Embryonic facial prominence (tissue), 1 donor: ENCODE measurements at regions not wholly inside any gene's neighbourhood (a gene's known extent, or its start where the extent isn't known, plus 50 kb on each side); places are given as distances from the start of the nearest gene placed in this dataset.

Experiments
- DNase-seq: peaks from one replicate; pipeline ENCODE4 v3.0.0-alpha.2; 2016; ENCODE audit errors: extremely low spot score

- DNase-seq, result no peak
These were observed 283.5 kb upstream of the ACTRT1 start for GRCh38 chrX:128335671-128336070.

GRCh38 chrX:128334821-128335220 lies 282.6 kb upstream of the ACTRT1 start:
- no peak for DNase-seq

- no peak for DNase-seq
These were observed 258.7 kb upstream of the ACTRT1 start for GRCh38 chrX:128310912-128311311.

- no peak for DNase-seq
These were observed 257.1 kb upstream of the ACTRT1 start for GRCh38 chrX:128309311-128309710.

GRCh38 chrX:128294198-128294597 lies 242.0 kb upstream of the ACTRT1 start:
- DNase-seq, result no peak

- no peak for DNase-seq
These were observed 235.5 kb upstream of the ACTRT1 start for GRCh38 chrX:128287693-128288092.

- DNase-seq, result no peak
These were observed 198.4 kb upstream of the ACTRT1 start for GRCh38 chrX:128250621-128251020.

- no peak for DNase-seq
These were observed 164.2 kb upstream of the ACTRT1 start for GRCh38 chrX:128216364-128216763.

GRCh38 chrX:128165884-128166408 lies 113.7 kb upstream of the ACTRT1 start:
- no peak for DNase-seq

- DNase-seq, result no peak
These were observed 104.0 kb upstream of the ACTRT1 start for GRCh38 chrX:128156204-128156603.

GRCh38 chrX:128142745-128143144 lies 90.5 kb upstream of the ACTRT1 start:
- DNase-seq, result no peak

GRCh38 chrX:128106630-128107029 lies 54.4 kb upstream of the ACTRT1 start:
- no peak for DNase-seq

GRCh38 chrX:128105659-128106058 lies 53.5 kb upstream of the ACTRT1 start:
- no peak for DNase-seq
